SK-N-SH treated with all-trans-retinoic acid at 6 μM for 48 hours (cell line): ENCODE measurements at regions not wholly inside any gene's neighbourhood (a gene's known extent, or its start where the extent isn't known, plus 50 kb on each side); places are given as distances from the start of the nearest gene placed in this dataset.

Experiments used
- ATAC-seq: fragments of 200-7000 bp; cut with Tn5 transposase; 3 replicates; pipeline ENCODE4 v1.9.1; 2020; ENCODE audit warnings: mild to moderate bottlenecking, moderate library complexity
- BACH2 ChIP-seq: fragments of 250-450 bp; sonication (Bioruptor Pico); IDR thresholded peaks from 2 replicates; pipeline ENCODE4 v1.9.0; 2021; ENCODE audit warnings: mild to moderate bottlenecking, borderline replicate concordance
- CREB5 ChIP-seq: fragments of 250-450 bp; sonication (Bioruptor Pico); IDR thresholded peaks from 2 replicates; pipeline ENCODE4 v1.5.1; 2020; ENCODE audit warnings: low read depth, mild to moderate bottlenecking, moderate library complexity
- CSDC2 ChIP-seq: fragments of 250-450 bp; sonication (Bioruptor Pico); IDR thresholded peaks from 2 replicates; pipeline ENCODE4 v1.5.0; 2020; ENCODE audit warnings: mild to moderate bottlenecking, moderate library complexity
- CSRNP3 ChIP-seq: fragments of 250-450 bp; sonication (Bioruptor Pico); IDR thresholded peaks from 2 replicates; pipeline ENCODE4 v1.5.1; 2021; ENCODE audit warnings: mild to moderate bottlenecking, moderate library complexity
- ESRRG ChIP-seq: fragments of 250-450 bp; sonication (Bioruptor Pico); IDR thresholded peaks from 2 replicates; pipeline ENCODE4 v1.6.1; 2021; ENCODE audit warnings: mild to moderate bottlenecking
- GLIS3 ChIP-seq: fragments of 250-450 bp; sonication (Bioruptor Pico); IDR thresholded peaks from 2 replicates; pipeline ENCODE4 v1.5.0; 2020; ENCODE audit warnings: mild to moderate bottlenecking, moderate library complexity
- ISL1 ChIP-seq: fragments of 250-450 bp; sonication (Bioruptor Pico); IDR thresholded peaks from 2 replicates; pipeline ENCODE4 v2.1.2; 2022; ENCODE audit warnings: mild to moderate bottlenecking, moderate library complexity
- OSR1 ChIP-seq: fragments of 250-450 bp; sonication (Bioruptor Pico); IDR thresholded peaks from 2 replicates; pipeline ENCODE4 v1.8.0; 2022; ENCODE audit warnings: moderate library complexity, mild to moderate bottlenecking, inconsistent platforms
- PATZ1 ChIP-seq: fragments of 250-450 bp; sonication (Bioruptor Pico); IDR thresholded peaks from 2 replicates; pipeline ENCODE4 v1.8.0; 2020; ENCODE audit warnings: mild to moderate bottlenecking, moderate library complexity, borderline replicate concordance
- POU6F1 ChIP-seq: fragments of 250-450 bp; sonication (Bioruptor Pico); IDR thresholded peaks from 2 replicates; pipeline ENCODE4 v1.8.0; 2021; ENCODE audit warnings: low read depth, mild to moderate bottlenecking, moderate library complexity, borderline replicate concordance
- PPARA ChIP-seq: fragments of 250-450 bp; sonication (Bioruptor Pico); IDR thresholded peaks from 2 replicates; pipeline ENCODE4 v1.5.0; 2020; ENCODE audit warnings: mild to moderate bottlenecking, borderline replicate concordance
- RARB ChIP-seq: fragments of 250-450 bp; sonication (Bioruptor Pico); IDR thresholded peaks from 2 replicates; pipeline ENCODE4 v1.8.0; 2021; ENCODE audit warnings: mild to moderate bottlenecking, moderate library complexity
- SNAI2 ChIP-seq: fragments of 250-450 bp; sonication (Bioruptor Pico); IDR thresholded peaks from 2 replicates; pipeline ENCODE4 v1.5.0; 2020; ENCODE audit warnings: mild to moderate bottlenecking, moderate library complexity
- TCF4 ChIP-seq: fragments of 250-450 bp; sonication (Bioruptor Pico); IDR thresholded peaks from 2 replicates; pipeline ENCODE4 v1.8.0; 2021; ENCODE audit warnings: mild to moderate bottlenecking, moderate library complexity, borderline replicate concordance
- TSHZ2 ChIP-seq: fragments of 250-450 bp; sonication (Bioruptor Pico); IDR thresholded peaks from 2 replicates; pipeline ENCODE4 v1.5.0; 2020; ENCODE audit warnings: mild to moderate bottlenecking, moderate library complexity
- ZC3H10 ChIP-seq: fragments of 250-450 bp; sonication (Bioruptor Pico); IDR thresholded peaks from 2 replicates; pipeline ENCODE4 v1.5.1; 2021; ENCODE audit warnings: mild to moderate bottlenecking, moderate library complexity
- ZFP3 ChIP-seq: fragments of 250-450 bp; sonication (Bioruptor Pico); IDR thresholded peaks from 2 replicates; pipeline ENCODE4 v1.5.0; 2020; ENCODE audit warnings: mild to moderate bottlenecking, moderate library complexity
- ZFP30 ChIP-seq: fragments of 450-650 bp; formaldehyde crosslinking; IDR thresholded peaks from 2 replicates; pipeline ENCODE4 v1.5.0; 2022; ENCODE audit warnings: mild to moderate bottlenecking, moderate library complexity
- ZNF565 ChIP-seq: fragments of 450-650 bp; formaldehyde crosslinking; conservative IDR thresholded peaks from 2 replicates; pipeline ENCODE4 v1.5.0; 2020; ENCODE audit warnings: low read depth, mild to moderate bottlenecking, moderate library complexity
- ZNF8 ChIP-seq: fragments of 450-650 bp; formaldehyde crosslinking; IDR thresholded peaks from 2 replicates; pipeline ENCODE4 v1.5.0; 2020; ENCODE audit warnings: mild to moderate bottlenecking, moderate library complexity

GRCh38 chr2:224258059-224258458 is 143.8 kb downstream of the FAM124B start (continued):
- TF ChIP-seq BACH2 (no peak), ZFP3 (CRISPR knock-in tag) (no peak), SNAI2 (CRISPR knock-in tag) (no peak), ISL1 (no peak), ESRRG (CRISPR knock-in tag) (no peak)
- TF ChIP-seq, all 23 proteins: peak for 0

- ATAC-seq: no peak
- TF ChIP-seq BACH2 (no peak), PPARA (CRISPR knock-in tag) (no peak), TSHZ2 (CRISPR knock-in tag) (no peak), OSR1 (no peak), POU6F1 (CRISPR knock-in tag) (no peak), SNAI2 (CRISPR knock-in tag) (no peak), ISL1 (no peak), TCF4 (CRISPR knock-in tag) (no peak), ZFP3 (CRISPR knock-in tag) (no peak), ZC3H10 (no peak), ZFP30 (CRISPR knock-in tag) (no peak), PATZ1 (CRISPR knock-in tag) (no peak), RARB (CRISPR knock-in tag) (no peak)
Measured at GRCh38 chr2:224257156-224257555, 144.8 kb downstream of the FAM124B start.

- TF ChIP-seq ESRRG (CRISPR knock-in tag) (no peak), CSDC2 (CRISPR knock-in tag) (no peak), PATZ1 (CRISPR knock-in tag) (no peak), CREB5 (CRISPR knock-in tag) (no peak), GLIS3 (CRISPR knock-in tag) (no peak), RARB (CRISPR knock-in tag) (no peak)
- ATAC-seq: no peak; the same call in 2 of the 3 replicates
Measured at GRCh38 chr2:224253464-224253863, 148.4 kb downstream of the FAM124B start.

- ATAC-seq: peak; percentile 94
- no peak for TF ChIP-seq CSRNP3 (CRISPR knock-in tag)
- peak; percentile 19; the same call in 1 of the 2 replicates for TF ChIP-seq TCF4 (CRISPR knock-in tag)
- TF ChIP-seq ZNF565 (CRISPR knock-in tag): no peak
- TF ChIP-seq ZNF8 (CRISPR knock-in tag): no peak
- no peak for TF ChIP-seq TSHZ2 (CRISPR knock-in tag)
Measured at GRCh38 chr2:224252631-224253030, 149.3 kb downstream of the FAM124B start.
